GM12878 (cell line): ENCODE measurements at regions not wholly inside any gene's neighbourhood (a gene's known extent, or its start where the extent isn't known, plus 50 kb on each side); places are given as distances from the start of the nearest gene placed in this dataset.

Source experiments
- EZH2 ChIP-seq: IDR thresholded peaks from 2 replicates; pipeline ENCODE4 v1.6.1; 2012; ENCODE audit warnings: low read depth, mild to moderate bottlenecking, control low read depth, inconsistent platforms, low read length, borderline replicate concordance; ENCODE audit not compliant: control insufficient read depth
- MTA3 ChIP-seq: IDR thresholded peaks from 2 replicates; pipeline ENCODE4 v1.6.1; 2012; ENCODE audit warnings: low read length, inconsistent platforms, borderline replicate concordance
- MXI1 ChIP-seq: fragments of 150-350 bp; IDR thresholded peaks from 2 replicates; pipeline ENCODE4 v1.6.1; 2011; ENCODE audit warnings: low read depth, mild to moderate bottlenecking, inconsistent platforms, low read length, improper control_type of control experiment
- POLR2A ChIP-seq: IDR thresholded peaks from 2 replicates; pipeline ENCODE4 v1.6.1; 2011; ENCODE audit warnings: low read depth, mild to moderate bottlenecking, low read length
- SREBF2 ChIP-seq: IDR thresholded peaks from 2 replicates; pipeline ENCODE4 v1.6.1; 2012; ENCODE audit warnings: mild to moderate bottlenecking, low read length
- SUZ12 ChIP-seq: fragments of 200-600 bp; sonication (generic); IDR thresholded peaks from one replicate; pipeline ENCODE4 v1.6.1; 2018; ENCODE audit warnings: antibody characterized with exemption, mild to moderate bottlenecking; ENCODE audit not compliant: unreplicated experiment
- TF ChIP-seq, protein P1 (sequence below), 3 experiments: IDR thresholded peaks in 2 of 3; conservative IDR thresholded peaks in 1 of 3; 2 replicates each; pipeline ENCODE4 v1.5.1; 2011; ENCODE audit warnings: low read depth in 3 of 3, low read length in 3 of 3, mild to moderate bottlenecking in 3 of 3, control low read depth in 2 of 3, moderate library complexity in 2 of 3, inconsistent platforms in 1 of 3, mixed read lengths in 1 of 3; ENCODE audit not compliant: control insufficient read depth in 2 of 3, insufficient read depth in 1 of 3; ENCODE audit errors: extremely low read depth in 1 of 3

DNA sequence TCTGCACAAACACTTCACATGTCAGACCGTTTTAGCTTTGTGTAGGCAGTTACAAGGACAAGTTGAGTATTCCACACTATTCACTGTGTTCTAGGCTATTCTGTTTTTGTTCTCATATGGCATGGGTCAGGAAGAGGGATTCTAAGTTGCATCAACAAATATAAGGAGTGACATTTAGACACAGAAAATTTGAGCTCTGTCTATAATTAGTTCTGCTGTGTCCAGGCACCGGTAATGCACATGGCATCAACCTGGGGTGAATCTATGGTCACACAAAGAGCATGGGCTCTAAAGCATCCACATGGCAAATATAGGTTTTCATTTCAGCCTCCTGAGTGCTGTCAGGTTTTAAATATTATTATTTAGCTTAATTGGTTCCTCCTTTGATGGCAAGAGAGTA, 130.4 kb upstream of the PMFBP1 start:
- no peak for TF ChIP-seq POLR2A
- TF ChIP-seq MXI1 = no peak
- TF ChIP-seq SUZ12 = no peak
- TF ChIP-seq, protein P1, sequence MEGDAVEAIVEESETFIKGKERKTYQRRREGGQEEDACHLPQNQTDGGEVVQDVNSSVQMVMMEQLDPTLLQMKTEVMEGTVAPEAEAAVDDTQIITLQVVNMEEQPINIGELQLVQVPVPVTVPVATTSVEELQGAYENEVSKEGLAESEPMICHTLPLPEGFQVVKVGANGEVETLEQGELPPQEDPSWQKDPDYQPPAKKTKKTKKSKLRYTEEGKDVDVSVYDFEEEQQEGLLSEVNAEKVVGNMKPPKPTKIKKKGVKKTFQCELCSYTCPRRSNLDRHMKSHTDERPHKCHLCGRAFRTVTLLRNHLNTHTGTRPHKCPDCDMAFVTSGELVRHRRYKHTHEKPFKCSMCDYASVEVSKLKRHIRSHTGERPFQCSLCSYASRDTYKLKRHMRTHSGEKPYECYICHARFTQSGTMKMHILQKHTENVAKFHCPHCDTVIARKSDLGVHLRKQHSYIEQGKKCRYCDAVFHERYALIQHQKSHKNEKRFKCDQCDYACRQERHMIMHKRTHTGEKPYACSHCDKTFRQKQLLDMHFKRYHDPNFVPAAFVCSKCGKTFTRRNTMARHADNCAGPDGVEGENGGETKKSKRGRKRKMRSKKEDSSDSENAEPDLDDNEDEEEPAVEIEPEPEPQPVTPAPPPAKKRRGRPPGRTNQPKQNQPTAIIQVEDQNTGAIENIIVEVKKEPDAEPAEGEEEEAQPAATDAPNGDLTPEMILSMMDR (IDR thresholded peaks at IDR 0.05 in 2 of 3, conservative IDR thresholded peaks at IDR 0.05 in 1 of 3; ENCODE audit: control insufficient read depth in 2 of 3, extremely low read depth in 1 of 3, insufficient read depth in 1 of 3, low read depth in 3 of 3, low read length in 3 of 3) = no peak
- no peak for TF ChIP-seq SREBF2
- no peak for TF ChIP-seq EZH2
- no peak for TF ChIP-seq MTA3
